Colonic mucosa (tissue), 4 donors: ENCODE measurements at regions not wholly inside any gene's neighbourhood (a gene's known extent, or its start where the extent isn't known, plus 50 kb on each side); places are given as distances from the start of the nearest gene placed in this dataset.
A peak's percentile ranks its signal among the peaks of the same experiment; 100 is the strongest.
"Not testable (repeated sequence)": the region's sequence is repeated elsewhere in the genome, so short reads cannot be mapped to it uniquely, and the experiment has no call there.

Experiments used
- DNase-seq: peaks from one replicate; pipeline ENCODE4 v3.0.0-alpha.2; 2020
- H3K27ac ChIP-seq: fragments of 200-600 bp; one replicate; pipeline ENCODE4 v1.8.0; 2021
- H3K27me3 ChIP-seq: fragments of 200-600 bp; one replicate; pipeline ENCODE4 v1.8.0; 2021
- H3K36me3 ChIP-seq: fragments of 200-600 bp; one replicate; pipeline ENCODE4 v1.8.0; 2021
- H3K4me1 ChIP-seq: fragments of 200-600 bp; one replicate; pipeline ENCODE4 v1.8.0; 2021; ENCODE audit warnings: mild to moderate bottlenecking
- H3K4me3 ChIP-seq: fragments of 200-600 bp; one replicate; pipeline ENCODE4 v1.8.0; 2021
- H3K9ac ChIP-seq, 2 donors: one replicate each; pipeline ENCODE4 v1.7.0; 2013; ENCODE audit warnings: control low read depth in 2 of 2, low read depth in 2 of 2, low read length in 2 of 2
- H3K9me3 ChIP-seq: fragments of 200-600 bp; one replicate; pipeline ENCODE4 v1.8.0; 2021
- intact Hi-C: fragments of 100-400 bp; cut with DNase I; formaldehyde crosslinking; loops from one replicate; pipeline ENCODE4 v1.14.1; 2022
- donor health status: healthy.
- donor health status: DM: no; HTN: no; CAD: no.
- donor health status: DM: no; HTN: no; CAD: no.

DNA sequence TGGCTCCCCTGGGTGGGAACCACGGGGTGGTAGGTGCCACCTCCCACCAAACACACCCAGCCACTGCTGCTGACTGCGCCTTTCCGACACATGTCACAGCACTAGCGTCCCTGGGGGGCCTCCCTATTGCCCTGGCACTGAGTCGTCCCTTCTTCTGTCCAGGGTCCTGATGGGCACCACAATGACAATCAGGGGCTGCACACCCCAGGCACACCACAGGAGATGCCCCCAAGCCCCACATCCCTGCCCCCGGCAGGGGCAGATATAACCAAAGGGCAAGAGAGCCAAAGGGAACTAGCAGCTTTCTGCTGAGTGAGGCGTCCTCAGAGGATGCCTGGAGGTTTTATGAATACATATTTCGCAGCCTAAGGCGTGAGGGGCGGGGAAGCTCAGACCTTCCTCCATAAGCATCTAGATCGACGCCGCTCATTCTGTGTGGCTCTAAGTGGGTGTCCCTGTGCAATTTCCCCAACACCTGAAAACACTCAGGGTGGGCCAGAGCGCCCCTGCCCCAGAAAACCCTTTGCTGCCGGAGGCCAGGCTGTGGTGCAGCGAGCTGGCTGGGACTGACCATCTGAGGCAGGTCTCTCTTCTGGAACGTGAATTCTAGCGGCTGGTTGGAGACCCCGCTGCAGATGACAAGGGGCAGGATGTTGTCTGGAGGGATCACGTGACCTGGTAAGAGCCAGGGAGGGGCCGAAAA is 186.7 kb downstream of the KLRB1 start:
- H3K9me3 ChIP-seq, H3K4me3 ChIP-seq, H3K36me3 ChIP-seq, H3K27ac ChIP-seq, DNase-seq, H3K4me1 ChIP-seq, H3K9ac ChIP-seq, intact Hi-C loops, H3K27me3 ChIP-seq: not testable (repeated sequence)

DNA sequence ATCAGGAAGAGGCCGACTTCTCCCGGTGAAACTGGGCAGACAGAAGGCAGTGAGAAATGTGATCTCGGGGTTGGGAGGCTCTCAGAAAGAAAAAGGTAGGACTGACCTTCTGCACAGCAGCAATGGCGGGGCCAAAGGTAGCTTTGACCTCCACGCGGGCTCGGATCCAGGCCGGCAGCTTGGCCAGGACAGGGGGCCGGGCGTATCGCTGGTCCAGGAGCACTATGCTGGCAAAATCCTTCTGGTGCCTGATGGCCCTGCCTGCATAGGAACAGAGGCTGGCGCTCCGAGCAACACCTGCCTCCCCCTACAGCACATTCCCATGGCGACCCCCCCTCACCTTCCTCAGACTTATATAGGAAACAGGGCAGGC is 189.1 kb downstream of the KLRB1 start:
- H3K27ac ChIP-seq, H3K9me3 ChIP-seq, DNase-seq, H3K36me3 ChIP-seq, H3K27me3 ChIP-seq, H3K4me1 ChIP-seq, H3K4me3 ChIP-seq, intact Hi-C loops, H3K9ac ChIP-seq: not testable (repeated sequence)

DNA sequence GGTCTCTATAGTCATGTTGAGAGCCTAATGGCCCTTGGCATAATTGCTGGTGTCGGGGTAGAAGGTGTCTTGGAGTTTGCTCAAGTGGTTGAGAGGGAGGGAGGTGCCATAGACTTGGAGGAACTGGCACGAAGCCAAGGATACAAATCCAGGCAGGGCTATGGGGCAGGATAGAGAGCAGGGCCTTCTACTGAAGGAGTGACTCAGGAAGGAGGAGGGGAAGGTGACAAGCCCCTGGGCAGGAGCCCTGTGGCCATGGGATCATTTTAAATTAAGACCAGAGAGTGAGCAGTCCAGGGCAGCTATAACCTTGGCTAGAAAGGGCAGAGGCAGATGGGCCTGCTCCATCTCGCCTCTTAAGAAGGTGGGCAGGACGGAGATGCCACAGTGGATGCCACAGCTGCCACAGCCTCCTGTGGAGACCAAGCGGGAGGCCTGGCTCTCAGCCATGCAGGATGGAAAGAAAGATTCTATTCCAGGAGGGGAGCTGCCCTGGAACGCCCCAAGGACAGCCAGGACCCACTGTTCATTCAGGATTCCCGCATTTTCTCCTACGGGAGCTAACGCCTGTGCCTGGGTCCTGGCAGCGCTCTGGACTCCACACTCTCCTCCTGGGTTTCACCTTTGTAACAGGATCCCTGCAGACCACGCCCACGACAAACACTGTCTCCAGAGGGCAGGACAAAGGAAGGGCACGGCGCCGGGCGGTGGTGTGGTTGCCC is 189.6 kb downstream of the KLRB1 start:
- H3K27ac ChIP-seq, intact Hi-C loops, H3K9me3 ChIP-seq, H3K27me3 ChIP-seq, H3K4me3 ChIP-seq, H3K4me1 ChIP-seq, H3K9ac ChIP-seq, H3K36me3 ChIP-seq: not testable (repeated sequence)
- DNase-seq = peak; percentile 64

DNA sequence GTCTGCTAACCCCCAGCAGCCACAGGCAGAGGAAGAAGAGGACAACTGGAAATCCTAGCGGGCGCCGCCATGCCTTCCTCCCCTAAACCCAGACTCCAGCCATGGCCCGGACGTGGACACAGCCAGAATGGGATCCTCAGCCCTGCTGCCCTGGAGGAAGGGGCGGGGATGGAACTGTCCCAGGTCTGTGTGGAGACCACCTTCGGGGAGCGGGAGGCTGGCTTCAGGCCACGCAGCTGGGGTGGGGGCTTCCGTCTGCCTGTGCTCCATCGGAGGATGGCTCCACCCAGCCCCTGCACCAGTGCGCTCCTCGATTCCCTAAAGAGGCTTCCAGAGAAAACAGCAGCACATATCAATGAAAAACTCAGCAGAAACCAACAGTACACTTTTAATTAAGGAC is 190.4 kb downstream of the KLRB1 start:
- H3K27ac ChIP-seq, intact Hi-C loops, H3K4me1 ChIP-seq, H3K9ac ChIP-seq, DNase-seq, H3K9me3 ChIP-seq, H3K4me3 ChIP-seq, H3K27me3 ChIP-seq, H3K36me3 ChIP-seq: not testable (repeated sequence)

DNA sequence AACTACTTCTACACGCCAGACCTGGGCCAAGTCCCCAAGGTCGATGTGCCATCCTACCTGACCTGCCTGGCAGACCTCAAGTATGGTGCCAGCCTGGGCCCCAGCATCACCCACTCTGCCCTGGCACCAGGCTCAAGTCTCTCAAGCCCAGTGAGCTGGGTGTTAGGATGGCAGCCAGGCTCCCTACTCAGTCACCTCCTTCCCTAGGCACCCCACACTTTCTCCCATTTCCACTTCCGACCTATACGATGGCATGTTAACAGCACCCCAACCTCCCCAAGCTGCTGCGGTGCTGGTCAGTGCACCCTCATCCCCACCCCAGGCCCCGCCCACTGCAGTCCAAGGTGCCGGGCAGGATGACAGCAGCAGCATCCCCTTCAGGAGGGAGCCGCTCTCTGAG is 191.4 kb downstream of the KLRB1 start:
- H3K9ac ChIP-seq, H3K9me3 ChIP-seq, H3K27me3 ChIP-seq, H3K36me3 ChIP-seq, H3K4me1 ChIP-seq, DNase-seq, intact Hi-C loops, H3K4me3 ChIP-seq, H3K27ac ChIP-seq: not testable (repeated sequence)

DNA sequence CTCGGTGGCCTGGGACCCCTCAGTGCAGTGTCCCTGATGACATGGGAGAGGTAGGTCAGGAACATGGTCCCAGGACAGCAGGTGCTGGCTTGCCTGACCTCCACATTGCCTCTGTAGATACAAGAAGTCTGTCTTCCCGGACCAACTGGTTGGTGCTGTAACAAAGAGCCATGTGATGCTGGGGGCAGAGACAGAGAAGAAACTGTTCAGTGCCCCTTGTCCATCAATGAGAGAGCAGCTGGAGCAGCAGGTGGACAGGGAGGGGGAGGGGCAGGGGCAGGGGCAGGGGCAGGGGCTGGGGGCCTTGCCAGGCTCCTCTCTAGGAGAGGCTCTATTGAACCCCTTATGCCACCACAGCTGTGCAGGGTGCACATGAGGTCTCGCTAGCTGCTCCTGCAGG is 191.8 kb downstream of the KLRB1 start:
- H3K36me3 ChIP-seq, H3K9ac ChIP-seq, H3K27me3 ChIP-seq, DNase-seq, intact Hi-C loops, H3K4me3 ChIP-seq, H3K4me1 ChIP-seq, H3K27ac ChIP-seq, H3K9me3 ChIP-seq: not testable (repeated sequence)

DNA sequence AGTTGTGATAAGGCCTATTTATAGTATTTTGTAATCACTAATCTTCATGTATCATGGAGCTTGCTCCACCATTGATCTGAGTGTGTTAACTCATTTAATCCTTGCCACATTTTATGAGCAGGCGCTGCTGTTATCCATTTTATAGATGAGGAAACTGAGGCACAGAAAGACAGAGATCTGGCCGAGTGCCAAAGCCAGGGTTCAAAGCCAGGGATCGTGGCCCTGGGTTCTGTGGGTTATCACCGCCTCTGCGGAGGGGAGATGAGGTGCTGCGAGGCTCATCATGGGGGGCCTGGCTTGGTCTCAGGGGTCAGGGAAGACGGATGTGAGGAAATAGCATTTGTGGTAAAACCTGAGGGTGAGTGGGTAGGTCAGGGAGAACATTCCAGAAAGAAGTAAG is 193.9 kb downstream of the KLRB1 start:
- intact Hi-C loops = not testable (repeated sequence)

DNA sequence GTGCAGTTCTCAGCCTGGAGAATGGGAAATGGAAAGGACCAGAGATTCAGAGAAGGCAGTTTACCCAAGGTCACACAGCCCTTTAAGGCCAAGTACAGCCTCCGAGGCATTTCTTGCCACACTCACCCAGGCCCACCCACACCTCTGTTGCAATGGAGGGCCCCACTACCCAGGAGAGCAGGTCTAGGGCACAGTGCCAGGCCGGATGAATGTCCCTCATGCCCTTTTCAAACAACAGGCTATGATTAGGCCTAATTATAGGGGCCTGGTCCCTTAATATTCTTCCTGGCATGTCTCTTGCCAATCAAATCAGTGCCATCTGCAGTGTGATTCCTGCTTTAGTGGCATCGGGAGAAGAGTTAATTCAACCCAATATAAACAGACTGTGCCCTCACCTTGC is 195.3 kb downstream of the KLRB1 start:
- intact Hi-C loops, H3K9ac ChIP-seq, H3K27ac ChIP-seq, H3K4me1 ChIP-seq, H3K9me3 ChIP-seq, H3K4me3 ChIP-seq, DNase-seq, H3K36me3 ChIP-seq, H3K27me3 ChIP-seq: not testable (repeated sequence)

More for the DNA sequence above, 193.9 kb downstream of the KLRB1 start:
- H3K27me3 ChIP-seq, H3K27ac ChIP-seq, H3K4me1 ChIP-seq, H3K36me3 ChIP-seq, H3K9ac ChIP-seq, DNase-seq, H3K9me3 ChIP-seq, H3K4me3 ChIP-seq: not testable (repeated sequence)

DNA sequence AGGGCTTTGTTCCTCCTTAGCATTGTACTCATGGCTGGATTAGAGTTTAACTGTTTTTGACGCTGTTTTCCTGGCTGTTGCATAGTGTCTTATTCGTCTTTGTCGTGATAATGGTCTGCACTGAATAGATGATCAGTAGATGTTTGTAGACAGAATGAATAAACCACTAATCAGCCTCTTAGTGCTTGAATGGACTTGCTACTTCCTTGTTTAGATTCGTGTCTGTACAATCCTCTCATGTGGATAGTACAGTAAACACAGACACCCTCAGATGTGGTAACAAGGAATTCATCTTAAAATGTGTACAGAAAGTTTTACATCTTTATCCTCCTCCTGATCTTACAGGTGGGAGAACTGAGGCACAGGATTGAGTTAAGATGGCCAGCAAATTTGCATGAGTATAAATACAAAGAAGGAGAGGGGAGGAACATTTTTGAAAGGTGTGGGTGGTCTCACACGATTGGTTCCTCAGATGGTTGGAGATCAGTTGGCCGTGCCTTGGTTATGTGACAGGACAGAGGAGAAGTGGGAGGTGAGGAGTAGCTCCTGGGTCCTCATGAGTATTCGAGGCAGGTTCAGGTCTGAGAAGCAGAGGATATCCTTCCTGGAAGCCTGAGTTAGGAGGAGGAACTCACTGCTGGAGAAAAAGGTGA is 196.0 kb downstream of the KLRB1 start:
- H3K9ac ChIP-seq, H3K4me3 ChIP-seq, H3K27ac ChIP-seq, H3K36me3 ChIP-seq, H3K9me3 ChIP-seq, H3K27me3 ChIP-seq, DNase-seq, H3K4me1 ChIP-seq, intact Hi-C loops: not testable (repeated sequence)

DNA sequence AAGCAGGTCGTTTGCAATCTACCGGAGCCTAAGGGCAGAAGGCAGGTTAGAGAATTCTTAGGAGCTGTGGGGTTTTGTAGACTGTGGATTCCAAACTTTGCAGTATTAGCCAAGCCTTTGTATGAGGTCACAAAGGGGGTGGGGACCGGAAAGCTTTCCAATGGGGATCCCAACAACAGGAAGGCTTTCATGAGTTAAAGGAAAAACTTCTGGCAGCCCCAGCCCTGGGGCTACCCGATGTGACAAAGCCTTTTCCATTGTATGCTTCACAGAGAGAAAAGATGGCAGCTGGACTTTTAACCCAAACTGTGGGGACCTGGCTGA is 199.2 kb upstream of the PZP start:
- H3K27ac ChIP-seq, intact Hi-C loops, DNase-seq, H3K27me3 ChIP-seq, H3K9ac ChIP-seq, H3K36me3 ChIP-seq, H3K9me3 ChIP-seq, H3K4me1 ChIP-seq, H3K4me3 ChIP-seq: not testable (repeated sequence)
